ENCODE measurements at regions not wholly inside any gene's neighbourhood (a gene's known extent, or its start where the extent isn't known, plus 50 kb on each side); places are given as distances from the start of the nearest gene placed in this dataset.

DNA sequence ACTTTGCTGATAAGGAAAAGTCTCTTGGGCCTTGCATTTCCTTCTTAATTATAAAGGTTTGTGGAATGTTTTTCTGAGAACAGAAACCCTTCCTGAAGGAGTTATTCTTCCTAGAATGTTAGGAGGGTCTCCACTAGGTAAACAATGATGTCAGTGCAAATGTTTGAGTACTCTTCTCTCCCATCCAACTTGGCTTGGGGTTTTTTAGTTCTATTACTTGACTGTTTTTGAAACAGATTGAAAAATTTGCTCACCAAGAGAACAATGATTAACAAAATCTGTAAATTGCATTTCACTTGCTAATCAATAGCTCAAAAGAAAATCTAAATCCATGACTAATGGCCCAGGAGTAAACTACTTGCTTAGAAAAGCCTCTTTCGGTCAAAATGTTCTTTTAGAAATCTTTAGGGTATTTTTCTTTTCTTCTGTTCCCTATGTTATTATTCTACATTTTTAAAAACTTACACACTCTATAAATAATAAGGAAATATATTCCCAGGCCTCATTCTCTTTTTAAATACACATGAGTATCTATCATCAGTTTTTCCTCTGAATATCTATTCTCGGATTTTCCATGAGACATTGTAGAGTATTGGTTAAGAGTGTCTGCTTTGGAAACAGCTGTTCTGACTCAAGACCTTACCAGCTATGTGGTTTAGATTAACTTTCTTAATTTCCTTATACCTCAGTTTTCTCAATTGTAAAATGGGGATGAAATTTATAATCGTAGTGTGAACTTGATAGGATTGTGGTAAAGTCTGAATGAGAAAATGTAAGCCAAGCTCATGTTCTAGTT is 234.2 kb upstream of the CITED2 start (continued):
- TF ChIP-seq ZBTB49 (CRISPR knock-in tag; IDR thresholded peaks at IDR 0.05; ENCODE audit: borderline replicate concordance) (no peak), TCF3 (CRISPR knock-in tag; IDR thresholded peaks at IDR 0.05) (no peak), TRIM28 (IDR thresholded peaks at IDR 0.05) (no peak)
- TF ChIP-seq, protein P1, sequence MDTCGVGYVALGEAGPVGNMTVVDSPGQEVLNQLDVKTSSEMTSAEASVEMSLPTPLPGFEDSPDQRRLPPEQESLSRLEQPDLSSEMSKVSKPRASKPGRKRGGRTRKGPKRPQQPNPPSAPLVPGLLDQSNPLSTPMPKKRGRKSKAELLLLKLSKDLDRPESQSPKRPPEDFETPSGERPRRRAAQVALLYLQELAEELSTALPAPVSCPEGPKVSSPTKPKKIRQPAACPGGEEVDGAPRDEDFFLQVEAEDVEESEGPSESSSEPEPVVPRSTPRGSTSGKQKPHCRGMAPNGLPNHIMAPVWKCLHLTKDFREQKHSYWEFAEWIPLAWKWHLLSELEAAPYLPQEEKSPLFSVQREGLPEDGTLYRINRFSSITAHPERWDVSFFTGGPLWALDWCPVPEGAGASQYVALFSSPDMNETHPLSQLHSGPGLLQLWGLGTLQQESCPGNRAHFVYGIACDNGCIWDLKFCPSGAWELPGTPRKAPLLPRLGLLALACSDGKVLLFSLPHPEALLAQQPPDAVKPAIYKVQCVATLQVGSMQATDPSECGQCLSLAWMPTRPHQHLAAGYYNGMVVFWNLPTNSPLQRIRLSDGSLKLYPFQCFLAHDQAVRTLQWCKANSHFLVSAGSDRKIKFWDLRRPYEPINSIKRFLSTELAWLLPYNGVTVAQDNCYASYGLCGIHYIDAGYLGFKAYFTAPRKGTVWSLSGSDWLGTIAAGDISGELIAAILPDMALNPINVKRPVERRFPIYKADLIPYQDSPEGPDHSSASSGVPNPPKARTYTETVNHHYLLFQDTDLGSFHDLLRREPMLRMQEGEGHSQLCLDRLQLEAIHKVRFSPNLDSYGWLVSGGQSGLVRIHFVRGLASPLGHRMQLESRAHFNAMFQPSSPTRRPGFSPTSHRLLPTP (IDR thresholded peaks at IDR 0.05; ENCODE audit: borderline replicate concordance, extremely low read depth, insufficient read length): no peak
- TF ChIP-seq, protein P2, sequence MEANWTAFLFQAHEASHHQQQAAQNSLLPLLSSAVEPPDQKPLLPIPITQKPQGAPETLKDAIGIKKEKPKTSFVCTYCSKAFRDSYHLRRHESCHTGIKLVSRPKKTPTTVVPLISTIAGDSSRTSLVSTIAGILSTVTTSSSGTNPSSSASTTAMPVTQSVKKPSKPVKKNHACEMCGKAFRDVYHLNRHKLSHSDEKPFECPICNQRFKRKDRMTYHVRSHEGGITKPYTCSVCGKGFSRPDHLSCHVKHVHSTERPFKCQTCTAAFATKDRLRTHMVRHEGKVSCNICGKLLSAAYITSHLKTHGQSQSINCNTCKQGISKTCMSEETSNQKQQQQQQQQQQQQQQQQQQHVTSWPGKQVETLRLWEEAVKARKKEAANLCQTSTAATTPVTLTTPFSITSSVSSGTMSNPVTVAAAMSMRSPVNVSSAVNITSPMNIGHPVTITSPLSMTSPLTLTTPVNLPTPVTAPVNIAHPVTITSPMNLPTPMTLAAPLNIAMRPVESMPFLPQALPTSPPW (CRISPR knock-in tag; IDR thresholded peaks at IDR 0.05): no peak

Data from K562 (cell line).